SK-N-SH (cell line): ENCODE measurements at regions not wholly inside any gene's neighbourhood (a gene's known extent, or its start where the extent isn't known, plus 50 kb on each side); places are given as distances from the start of the nearest gene placed in this dataset.

Source experiments
- EP300 ChIP-seq, 2 experiments: IDR thresholded peaks; 2 replicates each; pipeline versions ENCODE4 v1.4.0 to v1.6.1; 2012; ENCODE audit warnings: borderline replicate concordance in 1 of 2, low read depth in 1 of 2, low read length in 1 of 2
- FOXJ3 ChIP-seq: sonication (generic); formaldehyde crosslinking; IDR thresholded peaks from 2 replicates; pipeline ENCODE4 v1.5.1; 2020; ENCODE audit warnings: mild to moderate bottlenecking, missing genetic modification reagents
- MXI1 ChIP-seq: IDR thresholded peaks from 2 replicates; pipeline ENCODE4 v1.6.1; 2012; ENCODE audit warnings: mild to moderate bottlenecking, low read depth, low read length, improper control_type of control experiment
- POLR2AphosphoS5 ChIP-seq: IDR thresholded peaks from 2 replicates; pipeline ENCODE4 v1.6.1; 2012; ENCODE audit warnings: low read depth, low read length
- SIN3A ChIP-seq: IDR thresholded peaks from 2 replicates; pipeline ENCODE4 v1.6.1; 2012; ENCODE audit warnings: low read depth, mild to moderate bottlenecking, low read length, moderate library complexity, borderline replicate concordance
- TCF12 ChIP-seq: IDR thresholded peaks from 2 replicates; pipeline ENCODE4 v1.4.0; 2012
- YY1 ChIP-seq: IDR thresholded peaks from 2 replicates; pipeline ENCODE4 v1.4.0; 2012; ENCODE audit warnings: low read depth, mild to moderate bottlenecking
- TF ChIP-seq, protein P1 (sequence below): fragments of 200-600 bp; sonication (generic); IDR thresholded peaks from 2 replicates; pipeline ENCODE4 v1.6.1; 2017; ENCODE audit warnings: antibody characterized with exemption, mild to moderate bottlenecking, moderate library complexity
- TF ChIP-seq, protein P2 (sequence below): fragments of 150-350 bp; IDR thresholded peaks from 2 replicates; pipeline ENCODE4 v1.6.1; 2017; ENCODE audit warnings: antibody characterized with exemption, low read length, low read depth, borderline replicate concordance
- TF ChIP-seq, protein P3 (sequence below): IDR thresholded peaks from 2 replicates; pipeline ENCODE4 v1.6.1; 2012; ENCODE audit warnings: mild to moderate bottlenecking, low read depth, low read length, moderate library complexity

DNA sequence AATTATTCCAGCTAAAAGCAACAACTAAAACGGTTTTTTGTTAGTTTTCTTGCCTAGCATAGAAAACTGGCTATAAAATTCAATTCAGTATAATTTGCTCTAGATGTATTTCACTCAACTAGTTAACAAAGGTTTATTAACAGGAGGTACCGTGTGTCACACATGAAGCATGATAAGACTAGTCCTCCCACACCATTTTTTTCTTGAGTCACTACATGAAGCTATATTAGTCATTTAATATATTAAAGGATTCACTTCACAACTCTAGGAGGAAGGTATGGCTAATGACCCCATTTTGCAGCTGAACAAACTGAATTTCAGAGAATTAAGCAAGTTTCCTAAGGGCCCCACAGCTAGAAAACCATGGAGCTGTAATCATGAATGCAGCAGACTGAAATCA lies 307.8 kb upstream of the USP25 start:
- TF ChIP-seq MXI1 (no peak), EP300 (IDR thresholded peaks at IDR 0.05; ENCODE audit: borderline replicate concordance in 1 of 2, low read depth in 1 of 2, low read length in 1 of 2) (no peak), SIN3A (no peak), POLR2AphosphoS5 (no peak), TCF12 (no peak), FOXJ3 (no peak), YY1 (no peak)
- TF ChIP-seq, protein P1, sequence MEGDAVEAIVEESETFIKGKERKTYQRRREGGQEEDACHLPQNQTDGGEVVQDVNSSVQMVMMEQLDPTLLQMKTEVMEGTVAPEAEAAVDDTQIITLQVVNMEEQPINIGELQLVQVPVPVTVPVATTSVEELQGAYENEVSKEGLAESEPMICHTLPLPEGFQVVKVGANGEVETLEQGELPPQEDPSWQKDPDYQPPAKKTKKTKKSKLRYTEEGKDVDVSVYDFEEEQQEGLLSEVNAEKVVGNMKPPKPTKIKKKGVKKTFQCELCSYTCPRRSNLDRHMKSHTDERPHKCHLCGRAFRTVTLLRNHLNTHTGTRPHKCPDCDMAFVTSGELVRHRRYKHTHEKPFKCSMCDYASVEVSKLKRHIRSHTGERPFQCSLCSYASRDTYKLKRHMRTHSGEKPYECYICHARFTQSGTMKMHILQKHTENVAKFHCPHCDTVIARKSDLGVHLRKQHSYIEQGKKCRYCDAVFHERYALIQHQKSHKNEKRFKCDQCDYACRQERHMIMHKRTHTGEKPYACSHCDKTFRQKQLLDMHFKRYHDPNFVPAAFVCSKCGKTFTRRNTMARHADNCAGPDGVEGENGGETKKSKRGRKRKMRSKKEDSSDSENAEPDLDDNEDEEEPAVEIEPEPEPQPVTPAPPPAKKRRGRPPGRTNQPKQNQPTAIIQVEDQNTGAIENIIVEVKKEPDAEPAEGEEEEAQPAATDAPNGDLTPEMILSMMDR = no peak
- TF ChIP-seq, protein P2, sequence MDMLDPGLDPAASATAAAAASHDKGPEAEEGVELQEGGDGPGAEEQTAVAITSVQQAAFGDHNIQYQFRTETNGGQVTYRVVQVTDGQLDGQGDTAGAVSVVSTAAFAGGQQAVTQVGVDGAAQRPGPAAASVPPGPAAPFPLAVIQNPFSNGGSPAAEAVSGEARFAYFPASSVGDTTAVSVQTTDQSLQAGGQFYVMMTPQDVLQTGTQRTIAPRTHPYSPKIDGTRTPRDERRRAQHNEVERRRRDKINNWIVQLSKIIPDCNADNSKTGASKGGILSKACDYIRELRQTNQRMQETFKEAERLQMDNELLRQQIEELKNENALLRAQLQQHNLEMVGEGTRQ = no peak
- TF ChIP-seq, protein P3, sequence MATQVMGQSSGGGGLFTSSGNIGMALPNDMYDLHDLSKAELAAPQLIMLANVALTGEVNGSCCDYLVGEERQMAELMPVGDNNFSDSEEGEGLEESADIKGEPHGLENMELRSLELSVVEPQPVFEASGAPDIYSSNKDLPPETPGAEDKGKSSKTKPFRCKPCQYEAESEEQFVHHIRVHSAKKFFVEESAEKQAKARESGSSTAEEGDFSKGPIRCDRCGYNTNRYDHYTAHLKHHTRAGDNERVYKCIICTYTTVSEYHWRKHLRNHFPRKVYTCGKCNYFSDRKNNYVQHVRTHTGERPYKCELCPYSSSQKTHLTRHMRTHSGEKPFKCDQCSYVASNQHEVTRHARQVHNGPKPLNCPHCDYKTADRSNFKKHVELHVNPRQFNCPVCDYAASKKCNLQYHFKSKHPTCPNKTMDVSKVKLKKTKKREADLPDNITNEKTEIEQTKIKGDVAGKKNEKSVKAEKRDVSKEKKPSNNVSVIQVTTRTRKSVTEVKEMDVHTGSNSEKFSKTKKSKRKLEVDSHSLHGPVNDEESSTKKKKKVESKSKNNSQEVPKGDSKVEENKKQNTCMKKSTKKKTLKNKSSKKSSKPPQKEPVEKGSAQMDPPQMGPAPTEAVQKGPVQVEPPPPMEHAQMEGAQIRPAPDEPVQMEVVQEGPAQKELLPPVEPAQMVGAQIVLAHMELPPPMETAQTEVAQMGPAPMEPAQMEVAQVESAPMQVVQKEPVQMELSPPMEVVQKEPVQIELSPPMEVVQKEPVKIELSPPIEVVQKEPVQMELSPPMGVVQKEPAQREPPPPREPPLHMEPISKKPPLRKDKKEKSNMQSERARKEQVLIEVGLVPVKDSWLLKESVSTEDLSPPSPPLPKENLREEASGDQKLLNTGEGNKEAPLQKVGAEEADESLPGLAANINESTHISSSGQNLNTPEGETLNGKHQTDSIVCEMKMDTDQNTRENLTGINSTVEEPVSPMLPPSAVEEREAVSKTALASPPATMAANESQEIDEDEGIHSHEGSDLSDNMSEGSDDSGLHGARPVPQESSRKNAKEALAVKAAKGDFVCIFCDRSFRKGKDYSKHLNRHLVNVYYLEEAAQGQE = no peak
